ENCODE measurements at regions not wholly inside any gene's neighbourhood (a gene's known extent, or its start where the extent isn't known, plus 50 kb on each side); places are given as distances from the start of the nearest gene placed in this dataset.

DNA sequence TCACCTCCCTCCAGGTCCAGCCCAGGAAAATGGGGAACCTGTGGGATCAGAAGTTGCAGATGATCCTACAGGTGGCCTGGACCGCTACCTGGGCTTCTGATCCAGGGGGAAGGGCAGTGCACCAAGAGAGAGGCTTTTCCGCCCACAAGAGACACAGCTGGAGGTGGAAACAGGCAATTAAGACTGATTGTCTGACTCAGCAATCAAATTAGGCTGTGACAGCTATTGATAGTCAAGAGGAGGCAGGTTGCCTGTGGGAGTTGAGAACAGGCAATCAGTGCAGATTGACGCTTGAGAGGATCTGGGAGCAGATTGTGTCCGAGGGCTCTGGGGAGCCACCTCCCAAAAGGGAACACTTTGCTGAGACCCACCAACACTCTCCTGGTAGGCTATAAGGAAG, 71.1 kb upstream of the SLC44A1 start:
- Mint-ChIP-seq H3K4me3 (ENCODE audit: unreplicated experiment) (peak overlapping the region; percentile 54), H3K4me1 (ENCODE audit: low read depth, unreplicated experiment) (peaks cover 30% of the 10 kb centered on the region), H3K27ac (ENCODE audit: unreplicated experiment) (peak overlapping the region; percentile 50), H3K36me3 (ENCODE audit: unreplicated experiment) (no peaks in the 10 kb centered on the region), H3K27me3 (ENCODE audit: unreplicated experiment) (peaks cover 3% of the 10 kb centered on the region), H3K9me3 (ENCODE audit: unreplicated experiment) (no peaks in the 10 kb centered on the region)
- DNase-seq = peak; percentile 57
- TF ChIP-seq, protein P1, sequence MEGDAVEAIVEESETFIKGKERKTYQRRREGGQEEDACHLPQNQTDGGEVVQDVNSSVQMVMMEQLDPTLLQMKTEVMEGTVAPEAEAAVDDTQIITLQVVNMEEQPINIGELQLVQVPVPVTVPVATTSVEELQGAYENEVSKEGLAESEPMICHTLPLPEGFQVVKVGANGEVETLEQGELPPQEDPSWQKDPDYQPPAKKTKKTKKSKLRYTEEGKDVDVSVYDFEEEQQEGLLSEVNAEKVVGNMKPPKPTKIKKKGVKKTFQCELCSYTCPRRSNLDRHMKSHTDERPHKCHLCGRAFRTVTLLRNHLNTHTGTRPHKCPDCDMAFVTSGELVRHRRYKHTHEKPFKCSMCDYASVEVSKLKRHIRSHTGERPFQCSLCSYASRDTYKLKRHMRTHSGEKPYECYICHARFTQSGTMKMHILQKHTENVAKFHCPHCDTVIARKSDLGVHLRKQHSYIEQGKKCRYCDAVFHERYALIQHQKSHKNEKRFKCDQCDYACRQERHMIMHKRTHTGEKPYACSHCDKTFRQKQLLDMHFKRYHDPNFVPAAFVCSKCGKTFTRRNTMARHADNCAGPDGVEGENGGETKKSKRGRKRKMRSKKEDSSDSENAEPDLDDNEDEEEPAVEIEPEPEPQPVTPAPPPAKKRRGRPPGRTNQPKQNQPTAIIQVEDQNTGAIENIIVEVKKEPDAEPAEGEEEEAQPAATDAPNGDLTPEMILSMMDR (IDR thresholded peaks at IDR 0.05; ENCODE audit: partially characterized antibody, unreplicated experiment) = no peak

DNA sequence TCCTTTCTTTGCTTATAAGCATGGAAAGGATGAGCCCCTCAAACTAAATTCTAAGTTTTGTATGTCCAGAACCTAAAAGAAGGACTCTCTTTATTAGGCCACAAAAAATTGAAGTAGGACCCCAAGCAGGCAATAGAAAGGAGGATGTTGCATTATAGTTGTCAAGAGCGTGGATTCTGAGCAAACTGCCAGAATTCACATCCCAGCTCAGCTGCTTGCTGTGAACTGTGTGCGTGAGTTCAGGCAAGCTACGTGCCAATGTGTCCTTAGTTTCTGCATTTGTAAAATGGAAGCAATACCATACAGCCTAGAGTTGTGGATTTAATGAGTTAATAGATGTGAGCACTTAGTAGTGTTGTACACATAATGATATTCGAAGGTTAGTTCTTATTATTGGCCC, 70.6 kb upstream of the SLC44A1 start:
- H3K4me3 Mint-ChIP-seq (ENCODE audit: unreplicated experiment) = no peak overlapping the region
- H3K27ac Mint-ChIP-seq (ENCODE audit: unreplicated experiment) = no peak overlapping the region
- peaks cover 28% of the 10 kb centered on the region for H3K4me1 Mint-ChIP-seq (ENCODE audit: low read depth, unreplicated experiment)

DNA sequence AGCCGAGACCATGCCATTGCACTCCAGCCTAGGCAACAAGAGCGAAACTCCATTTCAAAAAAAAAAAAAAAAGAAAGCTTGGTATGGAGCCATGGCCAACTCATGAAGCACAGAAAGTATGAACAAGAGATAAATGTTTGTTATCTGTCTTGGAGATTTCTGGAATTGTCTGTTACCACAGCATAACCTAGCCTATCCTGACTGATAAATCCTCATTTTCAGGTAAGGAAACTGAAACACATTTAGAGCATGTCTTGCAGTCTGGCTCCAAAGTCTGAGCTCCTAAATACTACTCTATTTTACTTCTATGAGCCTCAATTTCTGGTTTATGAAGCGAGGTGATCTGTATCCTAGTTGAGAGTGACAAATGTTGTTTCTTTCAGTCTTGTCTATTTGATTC, 68.3 kb upstream of the SLC44A1 start:
- no peak overlapping the region for H3K4me3 Mint-ChIP-seq (ENCODE audit: unreplicated experiment)
- H3K36me3 Mint-ChIP-seq (ENCODE audit: unreplicated experiment) = no peaks in the 10 kb centered on the region
- no peaks in the 10 kb centered on the region for H3K27me3 Mint-ChIP-seq (ENCODE audit: unreplicated experiment)
- DNase-seq = no peak
- no peaks in the 10 kb centered on the region for H3K9me3 Mint-ChIP-seq (ENCODE audit: unreplicated experiment)
- TF ChIP-seq, protein P1 (IDR thresholded peaks at IDR 0.05; ENCODE audit: partially characterized antibody, unreplicated experiment) = no peak
- H3K4me1 Mint-ChIP-seq (ENCODE audit: low read depth, unreplicated experiment) = peaks cover 24% of the 10 kb centered on the region
- H3K27ac Mint-ChIP-seq (ENCODE audit: unreplicated experiment) = no peak overlapping the region

More for the DNA sequence above, 70.6 kb upstream of the SLC44A1 start:
- DNase-seq = no peak
- H3K27me3 Mint-ChIP-seq (ENCODE audit: unreplicated experiment) = peaks cover 3% of the 10 kb centered on the region
- no peaks in the 10 kb centered on the region for H3K9me3 Mint-ChIP-seq (ENCODE audit: unreplicated experiment)
- no peaks in the 10 kb centered on the region for H3K36me3 Mint-ChIP-seq (ENCODE audit: unreplicated experiment)
- TF ChIP-seq, protein P1 (IDR thresholded peaks at IDR 0.05; ENCODE audit: partially characterized antibody, unreplicated experiment) = no peak

DNA sequence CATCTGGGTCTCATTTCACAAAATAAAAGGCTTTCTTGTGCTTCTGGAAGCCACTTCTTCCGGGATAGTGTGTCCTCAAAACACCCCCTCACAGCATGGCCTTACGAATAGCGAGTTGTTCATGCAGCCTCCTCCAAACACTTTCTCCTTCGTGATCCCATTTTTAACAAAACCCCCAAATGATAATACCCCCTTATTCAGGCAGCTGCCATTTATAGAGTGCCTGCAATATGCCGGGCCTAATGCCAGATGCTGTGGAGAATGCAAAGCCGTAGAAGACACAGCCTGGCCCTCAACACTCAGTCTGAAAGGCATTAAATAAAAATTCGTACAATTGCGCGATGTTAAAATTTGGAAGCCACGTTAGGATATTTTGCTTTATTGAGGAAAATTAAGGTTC, 66.4 kb upstream of the SLC44A1 start:
- TF ChIP-seq, protein P1 (IDR thresholded peaks at IDR 0.05; ENCODE audit: partially characterized antibody, unreplicated experiment) = no peak
- Mint-ChIP-seq H3K4me3 (ENCODE audit: unreplicated experiment) (no peak overlapping the region), H3K9me3 (ENCODE audit: unreplicated experiment) (no peaks in the 10 kb centered on the region), H3K36me3 (ENCODE audit: unreplicated experiment) (no peaks in the 10 kb centered on the region), H3K27ac (ENCODE audit: unreplicated experiment) (no peak overlapping the region), H3K4me1 (ENCODE audit: low read depth, unreplicated experiment) (peaks cover 15% of the 10 kb centered on the region), H3K27me3 (ENCODE audit: unreplicated experiment) (no peaks in the 10 kb centered on the region)
- no peak for DNase-seq

DNA sequence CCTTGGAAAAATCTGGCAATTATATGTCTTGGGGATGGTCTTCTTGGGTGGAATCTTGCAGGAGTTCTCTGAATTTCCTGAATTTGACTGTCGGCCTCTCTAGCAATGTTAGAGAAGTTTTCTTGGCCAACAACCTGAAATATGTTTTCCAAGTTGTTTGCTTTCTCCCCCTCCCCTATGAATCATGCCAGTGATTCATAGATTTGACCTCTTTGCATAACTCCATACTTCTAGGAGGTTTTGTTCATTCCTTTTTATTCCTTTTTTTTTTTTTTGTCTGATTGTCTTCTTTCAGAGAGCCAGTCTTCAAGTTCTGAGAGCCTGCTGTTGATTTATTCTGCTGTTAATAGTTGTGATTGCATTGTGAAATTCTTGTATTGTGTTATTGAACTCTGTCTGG, 56.7 kb upstream of the SLC44A1 start:
- TF ChIP-seq, protein P1 (IDR thresholded peaks at IDR 0.05; ENCODE audit: partially characterized antibody, unreplicated experiment) = no peak
- Mint-ChIP-seq H3K27ac (ENCODE audit: unreplicated experiment) (no peak overlapping the region), H3K4me3 (ENCODE audit: unreplicated experiment) (no peak overlapping the region), H3K27me3 (ENCODE audit: unreplicated experiment) (peaks cover 2% of the 10 kb centered on the region), H3K4me1 (ENCODE audit: low read depth, unreplicated experiment) (no peaks in the 10 kb centered on the region), H3K36me3 (ENCODE audit: unreplicated experiment) (peaks cover 14% of the 10 kb centered on the region), H3K9me3 (ENCODE audit: unreplicated experiment) (peaks cover 4% of the 10 kb centered on the region)
- no peak for DNase-seq

All from glutamatergic neuron (in vitro differentiated cells).